CD4-positive, alpha-beta T cell treated with Interleukin-15 for 4 hours (primary cell): ENCODE measurements at regions not wholly inside any gene's neighbourhood (a gene's known extent, or its start where the extent isn't known, plus 50 kb on each side); places are given as distances from the start of the nearest gene placed in this dataset.
"Not testable (repeated sequence)": the region's sequence is repeated elsewhere in the genome, so short reads cannot be mapped to it uniquely, and the experiment has no call there.

Experiments
- DNase-seq: peaks from one replicate; pipeline ENCODE4 v3.0.0-alpha.2; 2020; ENCODE audit warnings: low spot score

DNA sequence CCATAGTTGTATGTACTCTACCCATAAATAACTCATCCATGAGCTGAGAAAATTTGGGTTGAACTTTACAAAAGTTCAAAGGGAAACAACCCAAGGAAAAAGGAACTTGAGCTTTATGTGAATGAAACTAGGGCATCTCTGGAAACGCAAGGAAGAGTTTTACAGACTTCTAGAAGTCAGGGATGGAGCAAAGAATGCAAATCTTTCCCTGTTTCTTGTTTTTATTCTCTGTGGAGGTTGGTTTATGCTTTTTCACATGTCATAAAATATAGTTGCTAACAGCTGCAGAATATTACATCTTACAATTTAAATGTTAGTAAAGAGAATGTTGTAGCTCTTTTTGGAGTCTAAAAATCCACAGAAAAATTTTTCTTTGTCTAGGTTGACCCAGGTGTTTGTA, 754.1 kb downstream of the PCDH7 start:
- no peak for DNase-seq

GRCh38 chr4:31482691-31483090, 762.5 kb downstream of the PCDH7 start:
- DNase-seq, result no peak

DNA sequence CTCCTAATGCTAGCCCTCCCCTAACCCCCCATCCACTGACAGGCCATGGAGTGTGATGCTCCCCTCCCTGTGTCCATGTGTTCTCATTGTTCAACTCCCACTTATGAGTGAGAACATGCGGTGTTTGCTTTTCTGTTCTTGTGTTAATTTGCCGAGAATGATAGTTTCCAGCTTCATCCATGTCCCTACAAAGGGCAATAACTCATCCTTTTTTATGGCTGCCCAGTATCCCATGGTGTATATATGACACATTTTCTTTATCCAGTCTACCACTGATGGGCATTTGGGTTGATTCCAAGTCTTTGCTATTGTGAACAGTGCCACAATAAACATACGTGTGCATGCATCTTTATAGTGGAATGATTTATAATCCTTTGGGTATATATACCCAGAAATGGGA, 779.0 kb downstream of the PCDH7 start:
- not testable (repeated sequence) for DNase-seq

DNA sequence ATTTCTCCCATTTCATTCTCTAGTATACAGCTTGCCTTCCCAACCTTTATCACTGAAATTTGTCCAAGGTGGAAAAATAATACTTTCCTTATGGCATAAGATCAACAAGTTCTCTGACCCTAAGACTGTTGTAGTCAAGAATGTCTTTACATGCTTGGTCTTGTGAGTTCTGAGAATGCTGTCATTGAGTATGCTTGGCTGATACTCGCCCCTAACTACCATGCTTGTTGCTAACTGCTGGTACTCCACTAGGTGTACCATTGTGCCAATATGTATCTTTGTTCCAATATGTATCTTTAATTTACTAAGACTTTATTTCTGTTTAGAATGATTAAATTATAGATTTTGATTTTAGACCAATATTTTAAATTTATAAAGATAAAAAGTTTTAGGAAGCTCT, 796.4 kb downstream of the PCDH7 start:
- DNase-seq, result no peak

DNA sequence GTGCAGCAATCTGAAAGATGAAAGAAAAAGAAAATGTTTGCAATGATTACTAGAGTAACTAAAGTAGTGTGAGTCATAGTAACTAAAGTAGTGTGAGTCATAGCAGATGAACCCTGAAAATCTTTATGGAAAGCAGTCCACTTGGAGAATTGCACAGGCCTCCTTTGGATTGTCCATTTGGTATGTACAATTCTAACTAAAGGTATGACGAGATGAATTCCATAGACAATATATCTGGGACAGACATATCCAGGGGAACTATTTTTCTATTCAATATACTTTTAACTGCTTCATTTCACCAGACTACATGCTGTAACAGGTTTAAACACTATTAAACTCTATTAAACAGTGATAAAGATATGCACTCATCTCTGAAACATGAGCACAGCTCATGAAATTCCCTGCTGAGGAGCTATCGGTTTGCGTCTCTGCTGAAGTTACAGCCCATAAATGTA, 798.7 kb downstream of the PCDH7 start:
- no peak for DNase-seq

GRCh38 chr4:31530555-31530954, 810.4 kb downstream of the PCDH7 start:
- DNase-seq, result no peak

DNA sequence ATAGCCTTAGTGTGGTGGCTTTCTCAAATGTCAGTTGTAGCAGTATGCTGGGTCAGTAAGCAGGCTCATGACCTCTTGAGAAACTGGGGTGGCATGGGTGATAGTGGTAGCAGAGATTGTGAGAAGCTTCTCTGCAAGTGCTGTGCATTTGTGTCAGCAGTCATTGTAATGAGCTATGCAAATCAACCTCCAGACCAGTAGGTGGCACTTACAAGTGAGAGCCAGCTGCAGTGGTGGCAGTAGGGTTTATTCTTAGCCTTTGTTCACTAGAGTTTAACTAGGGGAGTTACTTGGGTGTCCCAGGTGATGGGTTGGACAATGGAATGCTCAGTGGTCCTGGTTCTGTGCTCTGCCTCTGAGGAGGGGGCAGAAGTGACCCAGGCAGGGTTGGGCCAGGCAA, 818.7 kb downstream of the PCDH7 start:
- DNase-seq, result no peak

GRCh38 chr4:31539284-31540069, 819.3 kb downstream of the PCDH7 start:
- DNase-seq, result no peak

- DNase-seq, result no peak
Observed at GRCh38 chr4:31545330-31545729, 825.2 kb downstream of the PCDH7 start.

DNA sequence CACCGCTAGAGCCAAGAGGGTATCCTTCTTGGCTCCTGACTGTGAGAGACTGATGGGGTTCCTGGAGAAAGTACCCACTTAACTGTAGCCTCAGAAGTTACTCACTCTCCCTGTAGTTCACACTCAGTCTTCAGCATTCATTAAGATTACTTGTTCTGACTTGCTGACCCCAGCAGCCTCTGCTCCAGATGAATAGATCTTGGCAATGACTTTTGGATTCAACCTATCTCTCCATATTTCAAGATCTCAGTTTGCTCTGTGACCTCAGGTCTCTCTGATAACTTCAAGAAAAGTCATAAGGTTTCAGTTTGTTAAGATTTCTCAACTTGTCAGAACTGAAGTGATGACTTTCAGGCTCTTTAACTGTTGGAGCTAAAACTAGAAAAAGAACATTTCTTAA, 825.6 kb downstream of the PCDH7 start:
- DNase-seq, result no peak

GRCh38 chr4:31548021-31548420, 827.9 kb downstream of the PCDH7 start:
- no peak for DNase-seq

DNA sequence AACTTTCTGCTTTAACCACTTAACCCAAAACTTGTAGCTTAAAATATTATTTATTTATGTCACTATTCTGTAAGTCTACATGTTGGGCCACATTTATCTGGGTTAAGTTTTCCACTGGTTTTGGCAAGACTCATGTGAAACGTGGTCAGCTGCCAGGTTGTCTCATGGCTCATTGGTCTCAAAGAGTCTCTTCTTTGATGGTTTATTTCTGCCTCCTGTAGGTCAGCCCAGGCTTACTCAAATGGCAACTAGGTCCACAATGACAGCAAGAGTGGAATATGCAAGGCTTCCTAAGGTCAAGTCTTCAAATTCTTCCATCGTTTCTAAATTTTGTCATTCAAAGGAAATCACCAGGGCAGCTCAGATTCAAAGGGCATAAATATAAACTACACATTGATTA, 828.7 kb downstream of the PCDH7 start:
- DNase-seq, result no peak

GRCh38 chr4:31549256-31549655, 829.1 kb downstream of the PCDH7 start:
- DNase-seq, result no peak

DNA sequence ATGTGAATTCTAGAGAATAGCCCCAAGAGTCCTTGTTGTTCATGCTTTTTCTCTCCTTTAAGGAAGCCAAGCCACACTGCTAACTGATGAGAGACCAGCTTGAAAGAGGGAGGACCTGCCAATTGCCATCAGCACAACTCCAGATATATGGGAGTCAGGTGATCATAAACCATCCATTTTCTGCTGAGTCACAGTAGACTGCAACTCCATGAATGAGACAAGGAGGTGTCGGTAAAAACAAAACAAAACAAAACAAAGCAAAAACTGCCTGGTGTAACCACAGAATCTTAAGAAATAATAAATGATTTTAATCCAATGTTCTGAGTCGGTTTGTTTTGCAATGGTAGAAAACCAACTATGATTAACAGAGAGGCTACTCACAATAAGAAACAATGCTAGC, 837.3 kb downstream of the PCDH7 start:
- no peak for DNase-seq

DNA sequence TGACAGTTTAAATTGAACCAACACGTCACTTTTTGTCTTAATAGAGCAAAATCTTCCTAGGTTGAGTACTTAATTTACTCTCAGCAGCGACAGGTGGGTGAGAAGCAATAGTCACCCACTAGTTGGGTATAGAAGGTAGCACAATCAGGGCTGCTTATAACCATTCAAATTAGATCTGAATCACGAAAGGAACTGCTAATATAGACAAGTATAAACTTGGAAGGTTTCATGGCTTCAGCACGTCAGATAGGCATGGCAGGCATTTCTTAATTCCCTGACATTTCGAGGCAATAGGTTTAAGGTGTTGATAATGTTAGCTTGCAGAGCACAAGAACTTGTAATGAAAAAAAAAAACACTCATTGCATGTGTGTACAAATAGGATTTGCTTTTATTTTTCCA, 853.4 kb downstream of the PCDH7 start:
- DNase-seq, result no peak

DNA sequence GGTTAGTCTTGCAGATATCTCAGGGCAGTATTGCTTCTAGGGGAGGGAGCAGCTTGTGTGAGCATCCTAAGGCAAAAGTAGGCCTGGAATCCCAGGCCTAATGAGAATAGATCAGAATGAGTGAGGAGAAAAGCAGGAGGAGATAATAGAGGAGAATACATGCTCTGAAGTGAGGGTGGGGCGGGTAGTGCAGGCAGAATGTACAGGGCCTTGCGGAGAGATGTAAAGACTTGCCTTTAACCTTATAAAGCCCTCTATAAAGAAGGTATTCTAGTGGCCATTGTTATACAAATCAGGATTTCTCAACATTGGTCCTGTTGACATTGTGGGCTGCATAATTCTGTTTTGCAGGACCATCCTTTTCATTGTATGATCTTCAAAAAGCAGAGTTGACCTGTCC, 855.3 kb downstream of the PCDH7 start:
- DNase-seq, result no peak

DNA sequence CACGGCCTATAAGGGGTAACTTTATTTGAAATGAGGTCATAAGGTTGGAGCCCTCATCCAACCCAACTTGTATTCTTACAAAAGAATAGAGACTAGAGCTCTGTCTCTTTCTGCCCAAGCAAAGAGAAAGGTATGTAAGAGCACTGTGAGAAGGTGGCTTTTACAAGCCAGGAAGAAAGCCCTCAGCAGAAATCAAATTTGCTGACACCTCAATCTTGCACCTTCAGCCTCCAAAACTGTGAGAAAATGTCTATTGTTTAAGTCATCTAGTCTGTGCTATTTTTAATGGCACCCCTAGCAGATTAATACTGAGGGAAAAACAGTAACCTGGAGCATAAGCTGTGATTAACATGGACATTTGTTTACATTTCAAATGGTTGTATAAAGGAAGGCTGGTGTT, 860.7 kb downstream of the PCDH7 start:
- no peak for DNase-seq

DNA sequence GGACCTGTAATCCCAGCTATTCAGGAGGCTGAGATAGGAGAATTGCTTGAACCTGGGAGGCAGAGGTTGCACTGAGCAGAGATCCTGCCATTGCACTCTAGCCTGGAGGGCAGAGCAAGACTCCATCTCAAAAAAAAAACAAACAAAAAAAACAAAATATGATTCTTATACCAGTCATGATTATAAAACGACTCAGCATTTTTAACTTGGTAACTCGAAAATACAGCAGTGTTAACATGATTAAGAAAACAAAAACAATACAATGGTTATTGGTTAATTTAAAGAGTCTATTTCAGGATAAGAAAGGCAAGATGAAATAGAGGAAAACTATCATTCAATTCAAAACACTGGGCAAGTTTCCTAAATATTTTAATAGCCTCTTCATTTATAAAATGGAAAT, 865.3 kb downstream of the PCDH7 start:
- no peak for DNase-seq

DNA sequence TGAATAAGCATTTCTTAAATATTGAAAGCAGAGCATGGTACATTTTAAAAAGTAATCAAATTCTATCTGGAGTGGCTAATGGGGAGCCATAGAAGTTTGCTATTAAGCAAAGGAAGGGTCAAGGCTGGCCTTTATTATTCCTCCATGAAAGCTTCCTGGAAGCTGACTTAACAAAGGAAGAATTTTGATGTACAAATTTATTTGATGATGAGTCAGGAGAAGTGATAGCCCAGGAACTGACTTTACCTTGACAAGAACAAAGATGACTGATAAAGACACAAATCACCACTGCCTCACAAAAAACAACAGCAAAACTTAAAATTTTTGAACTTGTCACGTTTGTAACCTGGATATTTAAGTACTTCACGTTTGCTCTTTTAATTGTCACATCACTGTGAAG, 872.1 kb downstream of the PCDH7 start:
- DNase-seq, result no peak

DNA sequence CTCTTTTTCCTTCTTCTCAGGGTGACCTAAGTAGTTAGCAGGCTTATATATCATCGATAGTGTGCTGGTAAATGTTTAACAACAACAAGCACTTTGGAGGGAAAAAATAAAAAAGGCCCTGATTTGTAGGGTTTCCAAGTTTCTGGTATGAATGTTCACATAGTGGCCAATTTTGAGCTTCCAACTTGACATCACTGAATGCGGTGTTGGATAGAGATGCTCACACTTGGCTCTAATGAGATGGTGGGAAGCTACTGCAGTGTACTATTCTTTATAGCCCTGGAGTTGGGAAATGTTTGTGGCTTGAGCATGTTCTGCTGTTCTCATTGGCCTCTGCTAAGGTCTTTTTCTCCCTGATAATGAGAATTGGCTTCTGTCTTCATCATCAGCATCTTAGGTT, 875.3 kb downstream of the PCDH7 start:
- DNase-seq, result no peak

DNA sequence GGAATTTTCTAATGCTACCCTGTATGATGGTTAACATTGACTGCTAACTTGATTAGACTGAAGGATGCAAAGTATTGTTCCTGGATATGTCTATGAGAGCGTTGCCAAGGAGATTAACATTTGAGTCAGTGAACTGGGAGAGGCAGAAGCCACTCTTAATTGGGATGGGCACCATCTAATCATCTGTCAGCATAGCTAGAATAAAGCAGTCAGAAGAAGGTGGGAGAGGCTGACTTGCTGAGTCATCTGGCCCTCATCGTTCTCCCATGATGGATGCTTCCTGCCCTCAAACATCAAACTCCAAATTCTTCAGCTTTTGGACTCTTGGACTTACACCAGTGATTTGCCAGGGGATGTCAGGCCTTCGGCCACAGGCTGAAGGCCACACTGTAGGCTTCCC, 878.5 kb downstream of the PCDH7 start:
- DNase-seq, result no peak

GRCh38 chr4:31601793-31602192, 881.6 kb downstream of the PCDH7 start:
- DNase-seq, result no peak

GRCh38 chr4:31613946-31614623, 893.9 kb downstream of the PCDH7 start:
- DNase-seq, result no peak

DNA sequence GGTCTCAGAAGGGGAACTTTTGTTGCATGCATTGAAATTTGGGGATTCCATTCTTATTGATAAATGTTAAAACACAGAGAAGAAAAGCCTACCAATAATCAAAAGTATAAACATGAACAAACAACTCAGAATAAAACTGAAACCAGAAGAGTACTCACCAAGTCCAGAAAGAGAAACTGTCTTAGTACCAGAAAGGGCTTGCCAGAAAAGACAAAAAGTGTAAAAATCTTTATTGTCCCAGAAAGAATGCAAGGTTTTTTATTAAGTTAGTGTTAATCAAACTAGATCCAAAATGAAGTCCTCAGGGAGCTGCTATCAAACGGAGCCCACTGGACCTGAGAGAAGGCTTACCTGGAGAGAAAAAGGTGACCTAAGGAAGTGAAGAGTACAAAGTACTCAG, 897.5 kb downstream of the PCDH7 start:
- DNase-seq, result no peak
